Peyer's patch (tissue), 4 donors: ENCODE measurements at regions not wholly inside any gene's neighbourhood (a gene's known extent, or its start where the extent isn't known, plus 50 kb on each side); places are given as distances from the start of the nearest gene placed in this dataset.
"Not testable (repeated sequence)": the region's sequence is repeated elsewhere in the genome, so short reads cannot be mapped to it uniquely, and the experiment has no call there.

Experiments
- DNase-seq, 3 donors: peaks; one replicate each; pipeline ENCODE4 v3.0.0-alpha.2; 2017 to 2019
- H3K27ac ChIP-seq, 4 donors: fragments of 200-600 bp; sonication (generic); one replicate each; pipeline ENCODE4 v1.5.1; 2016 to 2019
- H3K27me3 ChIP-seq, 2 donors: fragments of 200-600 bp; sonication (generic); one replicate each; pipeline ENCODE4 v1.5.1; 2019
- H3K36me3 ChIP-seq, 3 donors: fragments of 200-600 bp; sonication (generic); one replicate each; pipeline ENCODE4 v1.5.1; 2016 to 2019
- H3K4me1 ChIP-seq, 4 donors: fragments of 200-600 bp; sonication (generic); one replicate each; pipeline ENCODE4 v1.5.1; 2016 to 2019
- H3K4me3 ChIP-seq, 4 donors: fragments of 200-600 bp; sonication (generic); 1 replicate in 3 of 4; 2 replicates in 1 of 4; pipeline ENCODE4 v1.5.1; 2016 to 2019; ENCODE audit warnings: mild to moderate bottlenecking in 1 of 4
- H3K9me3 ChIP-seq, 4 donors: fragments of 200-600 bp; sonication (generic); one replicate each; pipeline ENCODE4 v1.5.1; 2016 to 2019; ENCODE audit warnings: mild to moderate bottlenecking in 1 of 4
- POLR2A ChIP-seq, 2 donors: fragments of 450-650 bp; IDR thresholded peaks; one replicate each; pipeline ENCODE4 v1.5.1; 2017; ENCODE audit warnings: antibody characterized with exemption in 2 of 2, mild to moderate bottlenecking in 2 of 2, moderate library complexity in 2 of 2
- TF ChIP-seq, protein P1 (sequence below), 6 experiments: fragments of 450-650 bp in 4 of 6; fragments of 200-600 bp in 2 of 6; sonication (generic) in 1 of 6; IDR thresholded peaks; one replicate each; pipeline ENCODE4 v1.5.1; 2017 to 2019; ENCODE audit warnings: antibody characterized with exemption in 6 of 6, mild to moderate bottlenecking in 3 of 6, moderate library complexity in 1 of 6

DNA sequence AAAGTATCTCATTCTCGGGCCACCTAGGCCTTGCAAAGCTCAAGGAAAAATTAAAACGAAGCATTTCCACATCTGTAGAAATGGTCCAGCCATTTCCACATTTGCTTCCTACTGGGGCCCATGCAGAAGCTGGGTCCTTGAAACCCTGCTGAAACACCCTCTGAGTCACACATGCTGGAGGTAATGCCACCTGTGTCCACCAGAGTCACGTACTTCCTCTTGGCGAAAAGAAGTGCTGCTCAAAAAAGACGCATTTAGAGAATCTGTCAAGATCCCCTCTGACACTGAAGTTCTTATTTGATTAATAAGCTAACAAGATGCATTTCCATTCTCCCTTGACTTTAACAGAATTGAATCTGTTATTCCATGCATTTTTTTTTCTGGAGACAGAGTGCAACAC, 423.2 kb downstream of the PREX1 start:
- Histone ChIP-seq H3K27ac (no peak overlapping the region), H3K9me3 (no peaks in the 10 kb centered on the region), H3K4me3 (no peak overlapping the region), H3K36me3 (no peaks in the 10 kb centered on the region), H3K27me3 (no peaks in the 10 kb centered on the region), H3K4me1 (no peaks in the 10 kb centered on the region)
- no peak for TF ChIP-seq POLR2A (IDR thresholded peaks at IDR 0.05)
- TF ChIP-seq, protein P1, sequence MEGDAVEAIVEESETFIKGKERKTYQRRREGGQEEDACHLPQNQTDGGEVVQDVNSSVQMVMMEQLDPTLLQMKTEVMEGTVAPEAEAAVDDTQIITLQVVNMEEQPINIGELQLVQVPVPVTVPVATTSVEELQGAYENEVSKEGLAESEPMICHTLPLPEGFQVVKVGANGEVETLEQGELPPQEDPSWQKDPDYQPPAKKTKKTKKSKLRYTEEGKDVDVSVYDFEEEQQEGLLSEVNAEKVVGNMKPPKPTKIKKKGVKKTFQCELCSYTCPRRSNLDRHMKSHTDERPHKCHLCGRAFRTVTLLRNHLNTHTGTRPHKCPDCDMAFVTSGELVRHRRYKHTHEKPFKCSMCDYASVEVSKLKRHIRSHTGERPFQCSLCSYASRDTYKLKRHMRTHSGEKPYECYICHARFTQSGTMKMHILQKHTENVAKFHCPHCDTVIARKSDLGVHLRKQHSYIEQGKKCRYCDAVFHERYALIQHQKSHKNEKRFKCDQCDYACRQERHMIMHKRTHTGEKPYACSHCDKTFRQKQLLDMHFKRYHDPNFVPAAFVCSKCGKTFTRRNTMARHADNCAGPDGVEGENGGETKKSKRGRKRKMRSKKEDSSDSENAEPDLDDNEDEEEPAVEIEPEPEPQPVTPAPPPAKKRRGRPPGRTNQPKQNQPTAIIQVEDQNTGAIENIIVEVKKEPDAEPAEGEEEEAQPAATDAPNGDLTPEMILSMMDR (IDR thresholded peaks at IDR 0.05): peak in 1 of 6 experiments; percentile 8
- no peak for DNase-seq

DNA sequence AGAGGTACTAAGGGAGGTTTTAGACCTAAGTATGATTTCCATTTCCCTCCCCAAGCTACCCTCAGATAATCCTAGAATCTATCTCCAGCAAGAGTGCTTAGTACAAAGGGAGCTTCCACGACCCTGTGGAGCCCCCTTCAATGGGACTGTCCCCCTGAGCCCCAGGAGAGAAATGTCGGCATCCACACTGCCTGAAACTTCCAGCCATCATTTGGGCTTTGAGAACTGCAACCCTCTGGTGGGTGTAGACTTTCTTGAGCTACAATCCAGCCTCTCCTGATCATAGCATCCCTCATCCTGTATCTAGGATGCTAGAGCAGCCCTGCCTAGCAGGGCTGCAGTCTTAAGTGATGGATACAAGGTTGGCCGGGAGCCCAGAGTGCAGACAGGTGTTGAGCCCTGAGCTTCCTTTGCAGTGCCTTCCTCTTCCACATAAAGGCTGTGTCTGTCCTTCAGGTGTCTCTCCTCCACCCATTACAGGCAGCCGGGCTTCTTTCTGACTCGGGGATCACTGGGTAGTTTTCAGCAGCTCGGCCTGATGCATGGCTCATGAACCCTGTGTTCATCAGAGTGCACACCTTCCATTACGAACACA, 424.5 kb downstream of the PREX1 start:
- TF ChIP-seq, protein P1 (IDR thresholded peaks at IDR 0.05): no peak
- TF ChIP-seq POLR2A (IDR thresholded peaks at IDR 0.05): no peak

DNA sequence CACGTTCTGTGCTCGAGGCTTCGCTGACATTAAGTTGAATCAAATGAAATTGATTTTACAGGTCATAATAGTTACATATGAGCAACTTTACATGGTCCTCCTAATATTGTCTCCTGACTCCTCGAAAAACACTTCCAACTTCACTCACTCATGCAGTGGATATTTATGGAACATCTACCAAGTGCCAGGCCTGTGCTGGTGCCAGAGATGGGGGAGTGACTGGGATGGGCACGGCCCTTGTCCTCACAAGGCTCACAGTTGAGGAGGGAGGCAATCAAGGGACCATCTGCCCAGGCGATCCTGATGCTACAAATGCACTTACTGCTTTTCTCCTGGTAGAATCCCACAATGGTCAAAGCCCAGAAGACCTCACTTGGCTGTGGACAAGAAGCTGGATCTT, 426.4 kb downstream of the PREX1 start:
- no peaks in the 10 kb centered on the region for H3K36me3 ChIP-seq
- no peaks in the 10 kb centered on the region for H3K9me3 ChIP-seq
- no peaks in the 10 kb centered on the region for H3K27me3 ChIP-seq
- H3K4me1 ChIP-seq: no peaks in the 10 kb centered on the region
- DNase-seq: no peak
- TF ChIP-seq, protein P1 (IDR thresholded peaks at IDR 0.05): no peak
- no peak for TF ChIP-seq POLR2A (IDR thresholded peaks at IDR 0.05)
- H3K4me3 ChIP-seq: no peak overlapping the region
- no peak overlapping the region for H3K27ac ChIP-seq

More for the DNA sequence above, 424.5 kb downstream of the PREX1 start:
- H3K36me3 ChIP-seq: no peaks in the 10 kb centered on the region
- no peak for DNase-seq
- no peak overlapping the region for H3K27ac ChIP-seq
- H3K4me3 ChIP-seq: no peak overlapping the region
- H3K9me3 ChIP-seq: no peaks in the 10 kb centered on the region
- no peaks in the 10 kb centered on the region for H3K27me3 ChIP-seq
- H3K4me1 ChIP-seq: no peaks in the 10 kb centered on the region

DNA sequence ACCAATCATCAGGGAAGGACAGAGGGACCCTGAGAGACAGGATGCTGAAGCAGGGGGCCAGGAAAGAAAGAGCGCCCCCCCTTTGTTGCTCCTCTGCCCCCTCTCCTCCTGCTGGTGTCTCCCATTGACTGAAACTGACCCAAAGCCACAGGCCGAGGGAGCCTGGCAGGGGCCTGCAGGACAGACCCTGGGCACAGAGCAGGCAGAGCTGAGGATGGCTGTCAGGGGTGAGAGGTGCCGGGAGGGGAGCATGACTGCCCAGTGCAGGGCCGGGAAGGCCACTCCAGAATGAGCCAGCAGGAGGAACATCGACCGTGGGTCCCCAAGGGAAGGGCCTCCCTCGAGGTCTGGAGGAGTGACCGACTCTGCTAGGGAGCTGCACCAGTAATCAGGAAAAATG, 427.8 kb downstream of the PREX1 start:
- no peaks in the 10 kb centered on the region for H3K9me3 ChIP-seq

DNA sequence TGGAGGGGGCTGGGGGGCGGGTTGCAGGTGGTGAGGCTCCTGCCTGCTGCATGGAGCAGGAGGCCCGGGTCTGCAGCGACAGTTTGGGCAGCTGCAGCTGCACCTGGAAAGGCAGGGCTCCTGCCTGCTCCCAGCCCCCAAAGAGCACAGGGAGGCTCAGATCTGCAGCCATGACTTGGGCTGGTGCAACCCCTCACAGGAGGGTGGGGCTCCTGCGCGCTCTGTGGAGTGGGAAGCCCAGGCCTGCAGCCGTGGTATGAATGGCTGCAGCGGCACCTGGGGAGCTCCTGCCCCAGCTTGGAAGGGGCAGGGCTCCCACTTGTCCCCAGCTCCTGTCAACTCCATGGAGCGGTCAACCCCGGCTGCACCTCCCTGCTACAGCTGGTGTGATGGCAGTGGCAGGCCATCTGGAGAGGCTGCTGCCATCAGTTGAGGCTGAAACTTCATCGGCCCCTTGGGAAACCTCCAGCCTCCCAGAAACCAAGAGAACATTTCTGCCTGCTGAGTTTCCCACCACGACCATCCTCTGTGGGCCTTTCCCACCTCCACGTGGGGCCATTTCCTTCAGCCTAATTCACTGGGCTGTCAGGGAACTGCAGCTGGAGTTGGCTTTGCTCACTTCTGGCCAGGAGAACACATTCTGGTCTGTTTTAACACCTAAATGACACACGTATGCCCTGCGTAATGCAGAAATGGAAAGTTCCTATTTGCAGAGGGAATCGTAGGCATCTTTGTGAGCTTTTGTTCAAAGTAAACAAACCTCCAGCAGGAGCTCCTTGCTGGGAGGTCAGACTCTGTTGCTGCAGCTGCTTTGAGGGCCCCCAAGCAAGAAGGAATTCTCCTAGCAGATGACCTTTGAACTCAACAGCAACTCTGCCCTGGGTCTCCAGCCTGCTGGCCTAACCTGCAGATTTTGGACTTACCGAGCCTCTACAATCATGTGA, 429.0 kb downstream of the PREX1 start:
- no peaks in the 10 kb centered on the region for H3K36me3 ChIP-seq
- H3K9me3 ChIP-seq: no peaks in the 10 kb centered on the region
- H3K4me3 ChIP-seq: no peak overlapping the region
- DNase-seq: no peak
- no peaks in the 10 kb centered on the region for H3K4me1 ChIP-seq
- no peak overlapping the region for H3K27ac ChIP-seq
- TF ChIP-seq, protein P1 (IDR thresholded peaks at IDR 0.05): no peak
- no peak for TF ChIP-seq POLR2A (IDR thresholded peaks at IDR 0.05)
- H3K27me3 ChIP-seq: no peaks in the 10 kb centered on the region

More for the DNA sequence above, 427.8 kb downstream of the PREX1 start:
- no peak for TF ChIP-seq POLR2A (IDR thresholded peaks at IDR 0.05)
- TF ChIP-seq, protein P1 (IDR thresholded peaks at IDR 0.05): no peak
- Histone ChIP-seq H3K4me1 (no peaks in the 10 kb centered on the region), H3K27me3 (no peaks in the 10 kb centered on the region), H3K36me3 (no peaks in the 10 kb centered on the region), H3K4me3 (no peak overlapping the region), H3K27ac (no peak overlapping the region)
- no peak for DNase-seq

DNA sequence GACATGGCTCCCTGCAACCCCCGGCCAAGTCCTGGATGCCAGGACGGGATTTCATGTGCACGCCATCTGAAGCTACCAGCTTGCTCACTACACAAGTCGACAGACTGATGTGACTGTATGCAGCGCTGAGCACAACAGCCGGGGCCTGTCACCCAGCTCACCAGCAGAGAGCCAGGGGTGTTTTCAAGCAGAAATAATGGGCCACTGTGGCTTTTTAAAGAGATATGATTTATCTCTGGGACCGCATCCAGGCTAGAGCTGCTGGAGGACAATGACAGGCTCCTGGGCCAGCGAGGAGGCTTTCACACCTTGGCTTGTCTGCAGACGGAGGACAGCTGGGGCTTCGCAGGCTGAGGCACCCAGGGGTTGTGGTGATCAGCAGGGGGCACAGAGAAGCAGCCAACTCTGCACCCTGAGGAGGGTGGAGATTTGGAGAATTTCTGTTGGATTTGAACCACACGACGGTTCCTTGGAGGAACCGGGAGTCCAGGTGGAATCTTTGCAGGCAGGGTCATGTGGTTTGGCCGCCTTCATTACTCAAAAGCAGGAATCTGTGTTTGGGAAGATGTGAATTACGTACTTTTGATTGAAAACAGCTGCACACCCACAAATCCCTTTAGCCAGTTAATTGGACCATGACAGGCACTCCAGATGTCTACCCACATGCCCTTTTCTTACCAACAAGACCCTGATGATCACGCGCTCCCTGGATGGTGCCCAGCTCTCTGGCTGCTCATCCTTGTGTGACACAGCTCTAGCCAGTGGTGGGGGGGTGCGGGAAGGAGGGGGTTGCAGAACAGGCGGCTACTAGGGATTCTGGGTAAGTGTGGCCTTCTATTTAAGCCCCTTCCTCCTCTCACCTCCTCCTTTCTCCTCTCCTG, 430.6 kb downstream of the PREX1 start:
- H3K4me3 ChIP-seq, H3K9me3 ChIP-seq, H3K36me3 ChIP-seq, H3K4me1 ChIP-seq, DNase-seq, H3K27ac ChIP-seq, H3K27me3 ChIP-seq: not testable (repeated sequence)
